HEK293T (cell line): ENCODE measurements at regions not wholly inside any gene's neighbourhood (a gene's known extent, or its start where the extent isn't known, plus 50 kb on each side); places are given as distances from the start of the nearest gene placed in this dataset.

Experiments
- CTCF ChIA-PET: fragments of 350-600 bp; formaldehyde crosslinking; extraction: SDS; loops from one replicate; lab custom pipeline; 2021; ENCODE audit warnings: antibody characterized with exemption, inconsistent platforms; lab: Yijun Ruan, JAX
- POLR2A ChIA-PET: fragments of 350-600 bp; formaldehyde crosslinking; extraction: SDS; loops from one replicate; lab custom pipeline; 2020; ENCODE audit warnings: antibody characterized with exemption, inconsistent platforms; lab: Yijun Ruan, JAX
- DNase-seq: peaks from one replicate; pipeline ENCODE4 v3.0.0; 2012; ENCODE audit warnings: mixed read lengths; ENCODE audit errors: extremely low spot score
- ARNT ChIP-seq: fragments of 450-650 bp; IDR thresholded peaks from 2 replicates; pipeline ENCODE4 v1.6.1; 2017; ENCODE audit warnings: mild to moderate bottlenecking
- BHLHE40 ChIP-seq: fragments of 450-650 bp; IDR thresholded peaks from 2 replicates; pipeline ENCODE4 v1.6.1; 2016; ENCODE audit warnings: mild to moderate bottlenecking, moderate library complexity, borderline replicate concordance
- CTBP1 ChIP-seq: fragments of 450-650 bp; IDR thresholded peaks from 2 replicates; pipeline ENCODE4 v1.6.1; 2016; ENCODE audit warnings: borderline replicate concordance
- ELF4 ChIP-seq: fragments of 450-650 bp; IDR thresholded peaks from 2 replicates; pipeline ENCODE4 v1.6.1; 2017; ENCODE audit warnings: antibody characterized with exemption
- FOXA1 ChIP-seq: fragments of 450-650 bp; IDR thresholded peaks from 2 replicates; pipeline ENCODE4 v1.6.1; 2016; ENCODE audit warnings: mild to moderate bottlenecking
- FOXK2 ChIP-seq: fragments of 450-650 bp; IDR thresholded peaks from 2 replicates; pipeline ENCODE4 v1.6.1; 2016; ENCODE audit warnings: mild to moderate bottlenecking
- FOXM1 ChIP-seq: fragments of 450-650 bp; IDR thresholded peaks from 2 replicates; pipeline ENCODE4 v1.6.1; 2017; ENCODE audit warnings: mild to moderate bottlenecking, borderline replicate concordance
- HDGF ChIP-seq: fragments of 450-650 bp; IDR thresholded peaks from 2 replicates; pipeline ENCODE4 v1.6.1; 2017; ENCODE audit warnings: antibody characterized with exemption, borderline replicate concordance
- L3MBTL2 ChIP-seq: fragments of 450-650 bp; conservative IDR thresholded peaks from 2 replicates; pipeline ENCODE4 v1.6.1; 2016; ENCODE audit warnings: mild to moderate bottlenecking
- LEF1 ChIP-seq: fragments of 450-650 bp; IDR thresholded peaks from 2 replicates; pipeline ENCODE4 v1.6.1; 2017; ENCODE audit warnings: mild to moderate bottlenecking, borderline replicate concordance
- NFRKB ChIP-seq: fragments of 450-650 bp; IDR thresholded peaks from 2 replicates; pipeline ENCODE4 v1.6.1; 2016; ENCODE audit warnings: mild to moderate bottlenecking, moderate library complexity
- PKNOX1 ChIP-seq: fragments of 450-650 bp; IDR thresholded peaks from 2 replicates; pipeline ENCODE4 v1.6.1; 2016
- SP1 ChIP-seq: fragments of 450-650 bp; IDR thresholded peaks from 2 replicates; pipeline ENCODE4 v1.6.1; 2017
- SUZ12 ChIP-seq: fragments of 450-650 bp; IDR thresholded peaks from 2 replicates; pipeline ENCODE4 v1.6.1; 2016; ENCODE audit warnings: mild to moderate bottlenecking
- TARDBP ChIP-seq: fragments of 450-650 bp; IDR thresholded peaks from 2 replicates; pipeline ENCODE4 v1.6.1; 2016
- ZNF384 ChIP-seq: fragments of 450-650 bp; IDR thresholded peaks from 2 replicates; pipeline ENCODE4 v1.6.1; 2016

- DNase-seq, result no peak
- CTCF ChIA-PET, result no interaction called here
- POLR2A ChIA-PET, result no interaction called here
Measured at GRCh38 chr22:49320714-49321476, 506.8 kb downstream of the BRD1 start.

DNA sequence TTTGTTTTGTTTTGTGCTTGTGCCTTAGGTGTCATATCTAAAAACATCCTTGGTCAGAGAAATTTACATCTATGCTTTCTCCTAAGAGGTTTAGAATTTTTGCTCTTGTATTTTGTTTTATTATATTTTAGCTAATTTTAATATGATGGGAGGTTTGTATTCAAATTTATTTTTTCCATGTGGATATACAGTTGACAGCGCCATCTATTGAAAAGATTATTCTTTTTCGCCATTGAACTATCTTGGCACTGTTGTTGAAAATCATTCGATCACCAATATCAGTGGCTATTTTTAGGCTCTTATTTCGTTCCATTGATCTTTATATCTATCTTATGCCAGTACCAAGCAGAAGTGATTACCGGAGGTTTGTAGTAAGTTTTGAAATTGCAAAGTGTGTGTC is 510.3 kb downstream of the BRD1 start:
- no peak for DNase-seq
- ChIA-PET CTCF (no interaction called here), POLR2A (no interaction called here)
- TF ChIP-seq ARNT, result no peak
- TF ChIP-seq ZNF384, result no peak
- TF ChIP-seq HDGF, result no peak
- TF ChIP-seq ELF4, result no peak
- TF ChIP-seq FOXK2, result no peak
- TF ChIP-seq CTBP1, result no peak
- TF ChIP-seq FOXA1, result no peak
- TF ChIP-seq LEF1, result no peak
- TF ChIP-seq NFRKB, result no peak
- no peak for TF ChIP-seq SUZ12
- TF ChIP-seq BHLHE40, result no peak
- TF ChIP-seq TARDBP, result no peak
- TF ChIP-seq L3MBTL2, result no peak

More at GRCh38 chr22:49320714-49321476, 506.8 kb downstream of the BRD1 start:
- TF ChIP-seq ARNT (no peak), PKNOX1 (no peak), FOXK2 (no peak), CTBP1 (no peak), FOXM1 (no peak), FOXA1 (no peak), LEF1 (no peak), HDGF (no peak)

GRCh38 chr22:49312601-49313000 is 515.1 kb downstream of the BRD1 start:
- POLR2A ChIA-PET, result no interaction called here
- TF ChIP-seq ARNT (no peak), FOXM1 (no peak), CTBP1 (no peak), PKNOX1 (no peak), LEF1 (no peak), SUZ12 (no peak), FOXK2 (no peak), SP1 (no peak), BHLHE40 (no peak), NFRKB (no peak), TARDBP (no peak)
- no peak for DNase-seq
- CTCF ChIA-PET, result no interaction called here

GRCh38 chr22:49310354-49310753 is 517.3 kb downstream of the BRD1 start:
- no peak for DNase-seq
- no peak for TF ChIP-seq ARNT
- no peak for TF ChIP-seq SUZ12
- no peak for TF ChIP-seq BHLHE40
- no peak for TF ChIP-seq CTBP1
- no peak for TF ChIP-seq TARDBP
- TF ChIP-seq FOXK2, result no peak
- TF ChIP-seq HDGF, result no peak
- no peak for TF ChIP-seq FOXA1
- no peak for TF ChIP-seq L3MBTL2
- no peak for TF ChIP-seq PKNOX1
- no peak for TF ChIP-seq NFRKB
- no peak for TF ChIP-seq SP1
- TF ChIP-seq ELF4, result no peak
- TF ChIP-seq FOXM1, result no peak
- TF ChIP-seq ZNF384, result no peak
- no peak for TF ChIP-seq LEF1
- CTCF ChIA-PET, result no interaction called here
- POLR2A ChIA-PET, result no interaction called here

DNA sequence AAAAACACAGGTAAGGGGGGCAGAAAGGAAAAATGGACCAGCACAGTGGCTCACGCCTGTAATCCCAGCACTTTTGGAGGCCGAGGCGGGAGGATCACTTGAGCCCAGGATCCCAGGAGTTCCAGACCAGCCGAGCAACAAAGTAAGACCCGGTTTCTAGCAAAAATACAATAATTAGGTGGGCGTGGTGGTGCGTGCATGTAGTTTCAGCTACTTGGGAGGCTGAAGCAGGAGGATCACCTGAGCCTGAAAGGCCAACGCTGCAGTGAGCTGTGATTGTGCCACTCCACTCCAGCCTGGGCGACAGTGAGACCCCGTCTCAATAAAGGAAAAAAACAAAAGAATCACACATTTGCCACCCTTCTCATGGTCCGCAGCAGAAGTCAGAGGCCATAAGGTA is 519.4 kb downstream of the BRD1 start:
- CTCF ChIA-PET, result no interaction called here
- no peak for TF ChIP-seq FOXA1
- no peak for TF ChIP-seq CTBP1
- TF ChIP-seq ELF4, result no peak
- no peak for TF ChIP-seq SUZ12
- no peak for TF ChIP-seq NFRKB
- TF ChIP-seq BHLHE40, result no peak
- no peak for TF ChIP-seq TARDBP
- no peak for TF ChIP-seq HDGF
- TF ChIP-seq FOXM1, result no peak
- no peak for TF ChIP-seq LEF1
- DNase-seq, result no peak
- POLR2A ChIA-PET, result no interaction called here

- ChIA-PET POLR2A (no interaction called here), CTCF (no interaction called here)
- DNase-seq, result no peak
- TF ChIP-seq BHLHE40, result no peak
- no peak for TF ChIP-seq LEF1
- no peak for TF ChIP-seq PKNOX1
- TF ChIP-seq ZNF384, result no peak
- no peak for TF ChIP-seq ELF4
- no peak for TF ChIP-seq FOXK2
- TF ChIP-seq SUZ12, result no peak
- no peak for TF ChIP-seq L3MBTL2
- no peak for TF ChIP-seq ARNT
- no peak for TF ChIP-seq NFRKB
- no peak for TF ChIP-seq SP1
Measured at GRCh38 chr22:49307870-49308269, 519.8 kb downstream of the BRD1 start.
